GM12878 (cell line): ENCODE measurements at regions not wholly inside any gene's neighbourhood (a gene's known extent, or its start where the extent isn't known, plus 50 kb on each side); places are given as distances from the start of the nearest gene placed in this dataset.

Experiments
- ATAC-seq: fragments of 200-7000 bp; cut with Tn5 transposase; 3 replicates; pipeline ENCODE4 v1.9.1; 2020; ENCODE audit warnings: mild to moderate bottlenecking, moderate library complexity
- BruUV-seq: library from RNA; stranded (reverse); fragments of 400-500 nt; replicated peaks from 2 replicates; lab custom pipeline; 2021; lab: Mats Ljungman, UMichigan
- CTCF ChIA-PET: fragments of 300-600 bp; sonication (Branson Sonifier 250); formaldehyde crosslinking; extraction: SDS; loops from one replicate; lab custom pipeline; 2021; ENCODE audit warnings: inconsistent platforms; lab: Yijun Ruan, JAX
- POLR2A ChIA-PET: fragments of 350-600 bp; formaldehyde crosslinking; extraction: SDS; loops from one replicate; lab custom pipeline; 2021; ENCODE audit warnings: inconsistent platforms; lab: Charles Lee
- RAD21 ChIA-PET: fragments of 300-600 bp; sonication (Branson Sonifier 250); formaldehyde crosslinking; loops from one replicate; lab custom pipeline; 2023; ENCODE audit warnings: antibody characterized with exemption; ENCODE audit not compliant: unreplicated experiment; lab: Charles Lee
- SMC1A ChIA-PET: fragments of 300-600 bp; sonication (Branson Sonifier 250); formaldehyde crosslinking; loops from one replicate; lab custom pipeline; 2023; ENCODE audit not compliant: unreplicated experiment, uncharacterized antibody; lab: Charles Lee
- DNase-seq: peaks from one replicate; pipeline ENCODE4 v3.0.0-alpha.2; 2011; ENCODE audit warnings: low read depth, low spot score
- FAIRE-seq: peaks from 3 replicates; lab custom pipeline; 2011; peaks lifted over from hg19 to GRCh38; lab: Jason Lieb, UNC
- H2AFZ ChIP-seq: 2 replicates; pipeline ENCODE4 v1.6.0; 2011; ENCODE audit warnings: low read depth, low read length, control low read depth; ENCODE audit not compliant: control insufficient read depth
- H3K27ac ChIP-seq: 2 replicates; pipeline ENCODE4 v1.5.1; 2011; ENCODE audit warnings: control low read depth; ENCODE audit not compliant: control insufficient read depth, insufficient read depth
- H3K27me3 ChIP-seq, 2 experiments: replicated peaks in 1 of 2; 2 replicates each; pipeline versions ENCODE4 v1.6.0 to v1.6.1; 2011; ENCODE audit warnings: low read length in 1 of 2; ENCODE audit not compliant: control insufficient read depth in 2 of 2, insufficient read depth in 2 of 2
- H3K36me3 ChIP-seq, 2 experiments: 2 replicates each; pipeline ENCODE4 v1.5.1; 2011; ENCODE audit warnings: low read length in 1 of 2; ENCODE audit not compliant: control insufficient read depth in 2 of 2, insufficient read depth in 2 of 2
- H3K4me1 ChIP-seq: 2 replicates; pipeline ENCODE4 v1.6.1; 2011; ENCODE audit warnings: mild to moderate bottlenecking, low read length, moderate library complexity, mixed read lengths; ENCODE audit not compliant: control insufficient read depth, insufficient read depth
- H3K4me2 ChIP-seq: 2 replicates; pipeline ENCODE4 v1.6.0; 2011; ENCODE audit warnings: control low read depth; ENCODE audit not compliant: control insufficient read depth, insufficient read depth
- H3K4me3 ChIP-seq: fragments of 200-600 bp; sonication (generic); 2 replicates; pipeline ENCODE4 v1.5.1; 2016
- H3K79me2 ChIP-seq: 2 replicates; pipeline ENCODE4 v1.6.0; 2011; ENCODE audit warnings: low read length; ENCODE audit not compliant: control insufficient read depth, insufficient read depth
- H3K9ac ChIP-seq: 2 replicates; pipeline ENCODE4 v1.8.0; 2011; ENCODE audit warnings: low read length, control low read depth, mixed read lengths; ENCODE audit not compliant: control insufficient read depth, insufficient read depth
- H3K9me3 ChIP-seq: replicated peaks from 3 replicates; pipeline ENCODE4 v1.5.1; 2011; ENCODE audit warnings: mild to moderate bottlenecking, low read length; ENCODE audit not compliant: control insufficient read depth, insufficient read depth
- H4K20me1 ChIP-seq: 2 replicates; pipeline ENCODE4 v1.6.0; 2011; ENCODE audit not compliant: control insufficient read depth, insufficient read depth
- CEBPB ChIP-seq, 2 experiments: fragments of 150-350 bp in 1 of 2; IDR thresholded peaks; 2 replicates each; pipeline ENCODE4 v1.6.1; 2012 to 2014; ENCODE audit warnings: low read depth in 2 of 2, low read length in 2 of 2, borderline replicate concordance in 1 of 2, inconsistent platforms in 1 of 2
- EZH2 ChIP-seq: IDR thresholded peaks from 2 replicates; pipeline ENCODE4 v1.6.1; 2012; ENCODE audit warnings: low read depth, mild to moderate bottlenecking, control low read depth, inconsistent platforms, low read length, borderline replicate concordance; ENCODE audit not compliant: control insufficient read depth
- GATAD2B ChIP-seq: fragments of 450-650 bp; conservative IDR thresholded peaks from 2 replicates; pipeline ENCODE4 v1.6.1; 2017; ENCODE audit warnings: low read depth, mild to moderate bottlenecking, moderate library complexity
- HDAC2 ChIP-seq: fragments of 200-600 bp; sonication (generic); IDR thresholded peaks from 2 replicates; pipeline ENCODE4 v1.6.1; 2017
- KDM1A ChIP-seq: fragments of 200-600 bp; sonication (generic); IDR thresholded peaks from 2 replicates; pipeline ENCODE4 v1.6.1; 2016; ENCODE audit warnings: borderline replicate concordance
- LARP7 ChIP-seq: fragments of 450-650 bp; IDR thresholded peaks from 2 replicates; pipeline ENCODE4 v1.6.1; 2017; ENCODE audit warnings: mild to moderate bottlenecking
- NFIC ChIP-seq: IDR thresholded peaks from 2 replicates; pipeline ENCODE4 v1.6.1; 2012; ENCODE audit warnings: low read depth, mild to moderate bottlenecking, inconsistent platforms, low read length, moderate library complexity
- NKRF ChIP-seq: fragments of 450-650 bp; conservative IDR thresholded peaks from 2 replicates; pipeline ENCODE4 v1.6.1; 2017; ENCODE audit warnings: mild to moderate bottlenecking, moderate library complexity
- RAD51 ChIP-seq: fragments of 450-650 bp; IDR thresholded peaks from 2 replicates; pipeline ENCODE4 v1.6.1; 2016; ENCODE audit warnings: moderate library complexity, mild to moderate bottlenecking, inconsistent platforms
- RBBP5 ChIP-seq: fragments of 200-600 bp; sonication (generic); conservative IDR thresholded peaks from 2 replicates; pipeline ENCODE4 v1.6.1; 2016
- RELB ChIP-seq: fragments of 450-650 bp; IDR thresholded peaks from 2 replicates; pipeline ENCODE4 v1.6.1; 2017; ENCODE audit warnings: low read depth, mild to moderate bottlenecking, moderate library complexity
- SKIL ChIP-seq: fragments of 450-650 bp; IDR thresholded peaks from 2 replicates; pipeline ENCODE4 v1.6.1; 2017; ENCODE audit warnings: mild to moderate bottlenecking, low read depth, inconsistent platforms; ENCODE audit not compliant: poor library complexity, severe bottlenecking
- SREBF1 ChIP-seq: IDR thresholded peaks from 2 replicates; pipeline ENCODE4 v1.6.1; 2012; ENCODE audit warnings: mild to moderate bottlenecking, low read length
- YY1 ChIP-seq: IDR thresholded peaks from 2 replicates; pipeline ENCODE4 v1.6.1; 2011; ENCODE audit warnings: low read depth, mild to moderate bottlenecking, low read length
- ZNF274 ChIP-seq: IDR thresholded peaks from one replicate; pipeline ENCODE4 v1.8.0; 2011; ENCODE audit not compliant: insufficient read length, insufficient read depth
- ZSCAN29 ChIP-seq: fragments of 450-650 bp; IDR thresholded peaks from 2 replicates; pipeline ENCODE4 v1.6.1; 2017; ENCODE audit warnings: mild to moderate bottlenecking, moderate library complexity
- WGBS: methylation state at CpG from one replicate; pipeline ENCODE4 v1.1.6; 2016; ENCODE audit warnings: low lambda C conversion rate; ENCODE audit not compliant: insufficient replicate concordance, insufficient coverage; ENCODE audit errors: missing lambda C conversion rate; 5-methylcytosine and 5-hydroxymethylcytosine counted together
- in situ Hi-C: fragments of 300-500 bp; cut with MboI; formaldehyde crosslinking; loops from 9 replicates; pipeline ENCODE4 v1.14.3; 2018; ENCODE audit warnings: mixed read lengths
- intact Hi-C: fragments of 100-400 bp; cut with micrococcal nuclease; formaldehyde crosslinking; loops from one replicate; pipeline ENCODE4 v1.14.2; 2022; ENCODE audit not compliant: unreplicated experiment

GRCh38 chr13:86399572-86399971 is 600.4 kb upstream of the SLITRK6 start:
- in situ Hi-C loops (no loop called here), intact Hi-C loops (no loop called here)
- POLR2A ChIA-PET: no interaction called here
- SMC1A ChIA-PET: no interaction called here
- H3K4me2 ChIP-seq: no peak overlapping the region
- H4K20me1 ChIP-seq: no peaks in the 10 kb centered on the region
- H3K27ac ChIP-seq: no peak overlapping the region
- H3K4me3 ChIP-seq: no peak overlapping the region
- BruUV-seq: no TSS peak
- H3K36me3 ChIP-seq: no peaks in the 10 kb centered on the region
- no peaks in the 10 kb centered on the region for H3K27me3 ChIP-seq
- RAD21 ChIA-PET: no interaction called here
- TF ChIP-seq SKIL (no peak), ZNF274 (no peak), RBBP5 (no peak), SREBF1 (no peak), NFIC (no peak)
- no peaks in the 10 kb centered on the region for H3K9me3 ChIP-seq
- H2AFZ ChIP-seq: no peak overlapping the region
- ATAC-seq (no peak), DNase-seq (no peak), FAIRE-seq (no peak)
- CTCF ChIA-PET: no interaction called here
- no peak overlapping the region for H3K9ac ChIP-seq
- no peaks in the 10 kb centered on the region for H3K79me2 ChIP-seq
- no peaks in the 10 kb centered on the region for H3K4me1 ChIP-seq

GRCh38 chr13:86402500-86402899 is 603.3 kb upstream of the SLITRK6 start:
- Histone ChIP-seq H3K9ac (no peak overlapping the region), H3K27me3 (no peaks in the 10 kb centered on the region), H3K9me3 (no peaks in the 10 kb centered on the region), H4K20me1 (no peaks in the 10 kb centered on the region), H2AFZ (no peak overlapping the region), H3K27ac (no peak overlapping the region), H3K4me1 (no peaks in the 10 kb centered on the region), H3K4me3 (no peak overlapping the region), H3K79me2 (no peaks in the 10 kb centered on the region), H3K36me3 (no peaks in the 10 kb centered on the region), H3K4me2 (no peak overlapping the region)
- BruUV-seq: no TSS peak
- ChIA-PET CTCF (no interaction called here), SMC1A (no interaction called here), RAD21 (no interaction called here), POLR2A (no interaction called here)
- DNase-seq (no peak), FAIRE-seq (no peak), ATAC-seq (peak; percentile 58)
- in situ Hi-C loops (no loop called here), intact Hi-C loops (no loop called here)
- TF ChIP-seq KDM1A (no peak), YY1 (no peak), GATAD2B (no peak), LARP7 (no peak), ZSCAN29 (no peak), RAD51 (no peak), RBBP5 (no peak), RELB (no peak), NKRF (no peak), HDAC2 (no peak), CEBPB (IDR thresholded peaks at IDR 0.05; ENCODE audit: borderline replicate concordance in 1 of 2, low read depth in 2 of 2, low read length in 2 of 2) (no peak), EZH2 (no peak)
- WGBS: 3% methylated on average over 3 of the region's 3 CpGs
